ENCODE measurements at regions not wholly inside any gene's neighbourhood (a gene's known extent, or its start where the extent isn't known, plus 50 kb on each side); places are given as distances from the start of the nearest gene placed in this dataset.
"Not testable (repeated sequence)": the region's sequence is repeated elsewhere in the genome, so short reads cannot be mapped to it uniquely, and the experiment has no call there.

GRCh38 chr4:66545301-66545700 is 875.0 kb upstream of the EPHA5 start:
- TF ChIP-seq CTCF (conservative IDR thresholded peaks at IDR 0.05; ENCODE audit: low read length); EZH2phosphoT487 (IDR thresholded peaks at IDR 0.05; ENCODE audit: borderline replicate concordance, low read depth, low read length): not testable (repeated sequence)

All from OCI-LY7 (cell line).